SH-SY5Y (cell line): ENCODE measurements at regions not wholly inside any gene's neighbourhood (a gene's known extent, or its start where the extent isn't known, plus 50 kb on each side); places are given as distances from the start of the nearest gene placed in this dataset.

ENCODE experiments used
- GATA2 ChIP-seq: IDR thresholded peaks from 2 replicates; pipeline ENCODE4 v1.6.1; 2011; ENCODE audit warnings: mild to moderate bottlenecking, low read depth, low read length
- GATA3 ChIP-seq: IDR thresholded peaks from 2 replicates; pipeline ENCODE4 v1.6.1; 2011; ENCODE audit warnings: low read depth, mild to moderate bottlenecking, low read length, moderate library complexity

- TF ChIP-seq GATA2 (no peak), GATA3 (no peak)
Observed at GRCh38 chr11:80524349-80524748, 1083.5 kb upstream of the TENM4 start.
